Osteoblast (primary cell): ENCODE measurements at regions not wholly inside any gene's neighbourhood (a gene's known extent, or its start where the extent isn't known, plus 50 kb on each side); places are given as distances from the start of the nearest gene placed in this dataset.

Experiments
- DNase-seq: peaks from one replicate; pipeline ENCODE4 v3.0.0; 2011; ENCODE audit warnings: low spot score, mixed read lengths; ENCODE audit not compliant: insufficient read length; ENCODE audit errors: missing footprints
- H2AFZ ChIP-seq: 2 replicates; pipeline ENCODE4 v1.6.0; 2011; ENCODE audit warnings: mild to moderate bottlenecking, low read length
- H3K27ac ChIP-seq: 2 replicates; pipeline ENCODE4 v1.5.1; 2011; ENCODE audit warnings: mild to moderate bottlenecking, low read depth, low read length, moderate library complexity
- H3K27me3 ChIP-seq: 2 replicates; pipeline ENCODE4 v1.6.0; 2012; ENCODE audit warnings: mild to moderate bottlenecking, control low read depth, inconsistent platforms, low read length, moderate library complexity; ENCODE audit not compliant: insufficient read depth
- H3K36me3 ChIP-seq: 2 replicates; pipeline ENCODE4 v1.5.1; 2011; ENCODE audit warnings: mild to moderate bottlenecking, low read length, control low read depth, moderate library complexity; ENCODE audit not compliant: insufficient read depth
- H3K4me1 ChIP-seq: 2 replicates; pipeline ENCODE4 v1.5.1; 2011; ENCODE audit warnings: mild to moderate bottlenecking, low read length, control low read depth, moderate library complexity; ENCODE audit not compliant: insufficient read depth
- H3K4me2 ChIP-seq: 2 replicates; pipeline ENCODE4 v1.6.0; 2011; ENCODE audit warnings: mild to moderate bottlenecking, low read length; ENCODE audit not compliant: insufficient read depth
- H3K4me3 ChIP-seq: fragments of 200-600 bp; sonication (generic); 3 replicates; pipeline ENCODE4 v1.5.1; 2012; ENCODE audit warnings: mild to moderate bottlenecking, low read length, inconsistent platforms; ENCODE audit not compliant: insufficient read depth
- H3K79me2 ChIP-seq: 2 replicates; pipeline ENCODE4 v1.6.0; 2012; ENCODE audit warnings: mild to moderate bottlenecking, low read length, control low read depth, inconsistent platforms; ENCODE audit not compliant: insufficient read depth
- H3K9me3 ChIP-seq: 2 replicates; pipeline ENCODE4 v1.5.1; 2011; ENCODE audit warnings: low read depth, low read length, control low read depth
- H4K20me1 ChIP-seq: 2 replicates; pipeline ENCODE4 v1.6.0; 2012; ENCODE audit warnings: mild to moderate bottlenecking, low read length, control low read depth; ENCODE audit not compliant: insufficient read depth
- TF ChIP-seq, protein P1 (sequence below): IDR thresholded peaks from 2 replicates; pipeline ENCODE4 v1.5.1; 2011; ENCODE audit warnings: mild to moderate bottlenecking, low read depth, low read length, moderate library complexity; ENCODE audit errors: extremely low read depth

DNA sequence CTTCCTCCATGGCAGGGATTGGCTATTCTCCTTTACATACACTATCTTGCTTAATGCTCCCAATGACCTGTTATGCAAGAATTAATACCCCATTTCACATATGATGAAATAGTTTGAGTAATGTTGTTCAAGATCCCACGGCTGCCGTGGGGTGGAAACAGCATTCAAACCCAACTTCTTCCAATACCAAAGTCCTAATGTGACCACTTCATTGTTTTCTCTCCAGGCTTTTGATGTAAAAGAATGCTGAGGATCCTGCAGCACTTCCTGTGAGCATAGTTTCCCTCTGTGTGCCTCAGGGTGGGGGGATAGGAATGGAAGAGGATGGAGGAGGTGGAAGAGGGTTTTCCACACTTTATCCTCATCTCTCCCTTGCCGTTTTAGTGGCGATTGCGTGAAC is 199.4 kb downstream of the IRS1 start:
- Histone ChIP-seq H3K27me3 (no peaks in the 10 kb centered on the region), H3K27ac (no peak overlapping the region)
- TF ChIP-seq, protein P1, sequence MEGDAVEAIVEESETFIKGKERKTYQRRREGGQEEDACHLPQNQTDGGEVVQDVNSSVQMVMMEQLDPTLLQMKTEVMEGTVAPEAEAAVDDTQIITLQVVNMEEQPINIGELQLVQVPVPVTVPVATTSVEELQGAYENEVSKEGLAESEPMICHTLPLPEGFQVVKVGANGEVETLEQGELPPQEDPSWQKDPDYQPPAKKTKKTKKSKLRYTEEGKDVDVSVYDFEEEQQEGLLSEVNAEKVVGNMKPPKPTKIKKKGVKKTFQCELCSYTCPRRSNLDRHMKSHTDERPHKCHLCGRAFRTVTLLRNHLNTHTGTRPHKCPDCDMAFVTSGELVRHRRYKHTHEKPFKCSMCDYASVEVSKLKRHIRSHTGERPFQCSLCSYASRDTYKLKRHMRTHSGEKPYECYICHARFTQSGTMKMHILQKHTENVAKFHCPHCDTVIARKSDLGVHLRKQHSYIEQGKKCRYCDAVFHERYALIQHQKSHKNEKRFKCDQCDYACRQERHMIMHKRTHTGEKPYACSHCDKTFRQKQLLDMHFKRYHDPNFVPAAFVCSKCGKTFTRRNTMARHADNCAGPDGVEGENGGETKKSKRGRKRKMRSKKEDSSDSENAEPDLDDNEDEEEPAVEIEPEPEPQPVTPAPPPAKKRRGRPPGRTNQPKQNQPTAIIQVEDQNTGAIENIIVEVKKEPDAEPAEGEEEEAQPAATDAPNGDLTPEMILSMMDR, result no peak

DNA sequence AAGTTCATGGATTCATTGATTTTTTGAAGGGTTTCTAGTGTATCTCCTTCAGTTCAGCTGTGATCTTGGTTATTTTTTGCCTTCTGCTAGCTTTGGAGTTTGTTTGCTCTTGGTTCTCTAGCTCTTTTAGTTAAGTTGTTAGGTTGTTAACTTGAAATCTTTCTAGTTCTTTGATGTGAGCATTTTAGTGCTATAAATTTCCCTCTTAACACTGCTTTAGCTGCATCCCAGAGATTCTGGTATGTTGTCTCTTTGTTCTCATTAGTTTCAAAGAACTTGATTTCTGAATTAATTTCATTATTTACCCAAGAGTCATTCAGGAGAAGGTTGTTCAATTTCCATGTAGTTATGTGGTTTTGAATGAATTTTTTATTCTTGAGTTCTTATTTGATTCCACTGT is 210.6 kb downstream of the IRS1 start:
- peaks cover 11% of the 10 kb centered on the region for H3K4me1 ChIP-seq
- H3K9me3 ChIP-seq, result no peaks in the 10 kb centered on the region
- H3K4me3 ChIP-seq, result no peak overlapping the region
- H3K79me2 ChIP-seq, result no peaks in the 10 kb centered on the region
- no peak for DNase-seq
- H4K20me1 ChIP-seq, result no peaks in the 10 kb centered on the region
- H3K27ac ChIP-seq, result no peak overlapping the region
- no peak overlapping the region for H2AFZ ChIP-seq
- TF ChIP-seq, protein P1, result no peak
- H3K4me2 ChIP-seq, result no peak overlapping the region
- no peaks in the 10 kb centered on the region for H3K27me3 ChIP-seq
- no peaks in the 10 kb centered on the region for H3K36me3 ChIP-seq

More for the DNA sequence above, 199.4 kb downstream of the IRS1 start:
- H3K36me3 ChIP-seq, result no peaks in the 10 kb centered on the region
- H3K4me1 ChIP-seq, result peaks cover 15% of the 10 kb centered on the region
- no peak overlapping the region for H3K4me2 ChIP-seq
- H2AFZ ChIP-seq, result peak overlapping the region; percentile 16
- no peak for DNase-seq
- H3K9me3 ChIP-seq, result no peaks in the 10 kb centered on the region
- no peak overlapping the region for H3K4me3 ChIP-seq
- no peaks in the 10 kb centered on the region for H4K20me1 ChIP-seq
- no peaks in the 10 kb centered on the region for H3K79me2 ChIP-seq

DNA sequence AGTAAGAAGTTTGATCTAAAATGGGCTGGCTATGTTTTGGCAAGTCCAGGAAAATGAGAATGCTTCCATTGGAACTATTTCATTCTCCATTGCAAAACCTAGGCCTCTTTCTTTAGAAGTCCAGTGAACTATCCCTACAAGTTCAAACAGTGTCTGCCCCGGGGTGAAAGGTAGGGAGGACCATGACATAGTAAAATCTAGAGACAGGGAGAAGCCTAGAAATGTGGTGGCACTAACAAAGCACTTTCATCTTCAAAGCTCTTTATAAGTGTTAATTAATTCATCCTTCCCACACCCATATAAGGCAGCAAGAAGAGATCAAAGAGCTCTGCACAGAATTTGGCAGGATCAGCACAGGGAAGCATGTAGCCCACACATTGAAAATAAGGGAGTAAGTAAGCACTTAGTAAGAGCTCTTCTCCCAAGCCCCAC is 214.5 kb downstream of the IRS1 start:
- H3K79me2 ChIP-seq, result no peaks in the 10 kb centered on the region
- H3K9me3 ChIP-seq, result no peaks in the 10 kb centered on the region
- no peak overlapping the region for H2AFZ ChIP-seq
- no peak overlapping the region for H3K27ac ChIP-seq
- H3K27me3 ChIP-seq, result no peaks in the 10 kb centered on the region
- DNase-seq, result no peak
- H4K20me1 ChIP-seq, result no peaks in the 10 kb centered on the region
- peaks cover 29% of the 10 kb centered on the region for H3K4me1 ChIP-seq
- H3K4me2 ChIP-seq, result no peak overlapping the region
- TF ChIP-seq, protein P1, result no peak
- H3K4me3 ChIP-seq, result no peak overlapping the region
- H3K36me3 ChIP-seq, result no peaks in the 10 kb centered on the region

DNA sequence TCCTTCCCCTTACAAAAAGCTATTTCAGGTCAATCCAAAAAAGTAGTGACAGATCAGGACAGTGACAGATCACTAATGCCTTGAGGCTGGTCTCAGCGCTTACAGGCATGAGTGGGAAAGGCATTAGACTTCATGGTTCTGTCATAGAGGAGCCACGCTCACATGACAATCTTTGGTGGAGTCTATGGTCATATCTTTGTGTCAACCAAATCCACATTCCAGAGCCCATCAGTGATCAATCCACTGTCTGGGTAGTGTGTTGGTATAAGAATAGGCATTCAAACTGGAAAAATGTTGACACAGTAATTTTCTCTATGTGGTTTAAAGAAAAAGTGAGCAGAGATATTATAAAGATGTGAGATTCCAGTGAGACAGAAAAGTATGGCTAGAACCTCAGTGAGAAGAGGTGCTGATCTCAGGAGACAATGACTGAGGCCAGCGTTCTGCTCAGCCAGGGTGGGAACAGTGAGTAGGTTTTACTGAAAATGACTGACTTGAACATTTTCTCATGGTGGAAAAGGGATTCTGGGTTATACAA is 215.0 kb downstream of the IRS1 start:
- Histone ChIP-seq H3K36me3 (no peaks in the 10 kb centered on the region), H3K9me3 (no peaks in the 10 kb centered on the region), H3K4me2 (no peak overlapping the region), H2AFZ (no peak overlapping the region), H3K27ac (no peak overlapping the region), H4K20me1 (no peaks in the 10 kb centered on the region), H3K4me1 (peaks cover 29% of the 10 kb centered on the region), H3K27me3 (no peaks in the 10 kb centered on the region), H3K79me2 (no peaks in the 10 kb centered on the region), H3K4me3 (no peak overlapping the region)
- DNase-seq, result no peak
- TF ChIP-seq, protein P1, result no peak
